ENCODE measurements at regions not wholly inside any gene's neighbourhood (a gene's known extent, or its start where the extent isn't known, plus 50 kb on each side); places are given as distances from the start of the nearest gene placed in this dataset.

DNA sequence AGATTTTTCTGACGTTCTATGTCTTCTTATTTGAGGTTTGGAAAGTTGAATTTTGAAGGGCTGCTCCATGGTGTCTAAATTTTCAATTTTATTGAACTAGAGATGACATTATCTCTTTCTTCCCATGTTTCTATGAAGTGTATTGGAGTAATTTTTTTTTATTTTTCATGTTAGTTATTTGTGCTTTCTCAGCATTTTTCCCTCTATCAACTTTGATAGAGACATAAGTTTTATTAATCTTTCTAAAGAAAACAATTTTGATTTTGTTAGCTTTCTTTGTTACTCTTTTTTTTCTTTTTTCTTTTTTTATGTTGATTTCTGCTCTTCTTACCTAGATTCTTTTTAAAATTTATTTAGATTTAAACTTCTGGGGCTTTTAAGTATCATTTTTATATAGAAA is 1694.8 kb downstream of the PCDH9 start:
- no peak for TF ChIP-seq POLR2A (IDR thresholded peaks at IDR 0.05)
- TF ChIP-seq, protein P1, sequence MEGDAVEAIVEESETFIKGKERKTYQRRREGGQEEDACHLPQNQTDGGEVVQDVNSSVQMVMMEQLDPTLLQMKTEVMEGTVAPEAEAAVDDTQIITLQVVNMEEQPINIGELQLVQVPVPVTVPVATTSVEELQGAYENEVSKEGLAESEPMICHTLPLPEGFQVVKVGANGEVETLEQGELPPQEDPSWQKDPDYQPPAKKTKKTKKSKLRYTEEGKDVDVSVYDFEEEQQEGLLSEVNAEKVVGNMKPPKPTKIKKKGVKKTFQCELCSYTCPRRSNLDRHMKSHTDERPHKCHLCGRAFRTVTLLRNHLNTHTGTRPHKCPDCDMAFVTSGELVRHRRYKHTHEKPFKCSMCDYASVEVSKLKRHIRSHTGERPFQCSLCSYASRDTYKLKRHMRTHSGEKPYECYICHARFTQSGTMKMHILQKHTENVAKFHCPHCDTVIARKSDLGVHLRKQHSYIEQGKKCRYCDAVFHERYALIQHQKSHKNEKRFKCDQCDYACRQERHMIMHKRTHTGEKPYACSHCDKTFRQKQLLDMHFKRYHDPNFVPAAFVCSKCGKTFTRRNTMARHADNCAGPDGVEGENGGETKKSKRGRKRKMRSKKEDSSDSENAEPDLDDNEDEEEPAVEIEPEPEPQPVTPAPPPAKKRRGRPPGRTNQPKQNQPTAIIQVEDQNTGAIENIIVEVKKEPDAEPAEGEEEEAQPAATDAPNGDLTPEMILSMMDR (IDR thresholded peaks at IDR 0.05), result no peak
- TF ChIP-seq POLR2AphosphoS5 (IDR thresholded peaks at IDR 0.05), result no peak
- TF ChIP-seq EP300 (IDR thresholded peaks at IDR 0.05), result no peak

All from gastroesophageal sphincter (tissue), 3 donors.